Suprapubic skin (tissue), 4 donors: ENCODE measurements at regions not wholly inside any gene's neighbourhood (a gene's known extent, or its start where the extent isn't known, plus 50 kb on each side); places are given as distances from the start of the nearest gene placed in this dataset.

Experiments
- CTCF ChIP-seq, 2 donors: fragments of 200-600 bp in 1 of 2; fragments of 450-650 bp in 1 of 2; sonication (generic) in 1 of 2; IDR thresholded peaks; one replicate each; pipeline ENCODE4 v1.5.1; 2016 to 2019; ENCODE audit warnings: antibody characterized with exemption in 2 of 2, mild to moderate bottlenecking in 1 of 2, moderate library complexity in 1 of 2
- EP300 ChIP-seq: sonication (generic); formaldehyde crosslinking; IDR thresholded peaks from one replicate; pipeline ENCODE4 v1.6.1; 2017; ENCODE audit warnings: antibody characterized with exemption
- POLR2A ChIP-seq, 2 donors: fragments of 450-650 bp; IDR thresholded peaks; one replicate each; pipeline ENCODE4 v1.6.1; 2017; ENCODE audit warnings: antibody characterized with exemption in 2 of 2, mild to moderate bottlenecking in 2 of 2, moderate library complexity in 2 of 2
- POLR2AphosphoS5 ChIP-seq, 3 donors: sonication (generic); formaldehyde crosslinking; IDR thresholded peaks; one replicate each; pipeline ENCODE4 v1.6.1; 2017; ENCODE audit warnings: antibody characterized with exemption in 3 of 3

GRCh38 chr12:59867689-59868088 lies 271.9 kb downstream of the SLC16A7 start:
- no peak for TF ChIP-seq CTCF (IDR thresholded peaks at IDR 0.05)
- no peak for TF ChIP-seq POLR2A (IDR thresholded peaks at IDR 0.05)
- no peak for TF ChIP-seq POLR2AphosphoS5 (IDR thresholded peaks at IDR 0.05)
- no peak for TF ChIP-seq EP300
